ENCODE measurements at regions not wholly inside any gene's neighbourhood (a gene's known extent, or its start where the extent isn't known, plus 50 kb on each side); places are given as distances from the start of the nearest gene placed in this dataset.

GRCh38 chr4:111454961-111455360 is 690.3 kb upstream of the FAM241A start:
- Mint-ChIP-seq H3K4me3 (no peak overlapping the region), H3K36me3 (no peaks in the 10 kb centered on the region), H3K27me3 (ENCODE audit: low read depth in 3 of 3) (no peaks in the 10 kb centered on the region), H3K27ac (no peak overlapping the region), H3K9me3 (peaks cover 2 to 23% (median 10%) of the 10 kb centered on the region in 6 donors), H3K4me1 (no peaks in the 10 kb centered on the region)
- DNase-seq, result no peak

DNA sequence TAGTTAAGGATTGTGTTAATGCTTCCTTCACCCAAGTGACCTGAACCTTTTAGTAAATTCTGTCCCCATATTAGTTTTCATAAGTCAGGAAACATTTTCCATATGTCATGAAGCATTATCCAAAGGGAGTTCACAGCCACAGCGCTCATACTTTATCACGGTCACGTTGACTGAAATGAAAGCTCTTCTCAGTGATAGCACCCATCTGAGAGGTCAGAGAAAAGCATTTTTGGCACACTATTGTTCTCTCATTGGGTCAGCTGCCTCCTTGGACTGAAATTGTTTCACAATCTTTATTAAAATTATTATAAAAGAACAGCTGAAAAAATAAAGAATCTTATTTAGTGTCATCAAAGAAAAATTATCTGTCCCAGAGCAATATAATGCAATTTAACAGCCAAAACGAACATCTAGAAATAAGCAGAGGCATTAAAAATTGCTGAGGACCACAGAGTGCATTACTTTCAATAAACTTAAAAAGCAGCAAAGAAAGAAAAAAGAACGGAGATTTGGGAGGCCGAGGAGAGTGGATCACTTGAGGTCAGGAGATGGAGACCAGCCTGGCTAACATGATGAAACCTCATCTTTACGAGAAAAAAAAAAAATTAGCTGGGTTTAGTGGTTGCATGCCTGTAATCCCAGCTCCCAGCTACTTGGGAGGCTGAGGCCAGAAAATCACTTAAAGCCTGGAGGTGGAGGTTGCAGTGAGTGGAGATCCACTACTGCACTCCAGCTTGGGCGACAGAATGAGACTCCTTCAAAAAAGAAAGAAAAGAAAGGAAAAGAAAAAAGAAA is 680.8 kb upstream of the FAM241A start:
- Mint-ChIP-seq H3K27me3 (ENCODE audit: low read depth in 3 of 3) (no peaks in the 10 kb centered on the region), H3K4me1 (no peaks in the 10 kb centered on the region), H3K4me3 (no peak overlapping the region), H3K36me3 (peaks cover 0 to 4% (median 0%) of the 10 kb centered on the region in 3 donors), H3K9me3 (peaks cover 0 to 15% (median 6%) of the 10 kb centered on the region in 6 donors), H3K27ac (no peak overlapping the region)
- no peak for DNase-seq

DNA sequence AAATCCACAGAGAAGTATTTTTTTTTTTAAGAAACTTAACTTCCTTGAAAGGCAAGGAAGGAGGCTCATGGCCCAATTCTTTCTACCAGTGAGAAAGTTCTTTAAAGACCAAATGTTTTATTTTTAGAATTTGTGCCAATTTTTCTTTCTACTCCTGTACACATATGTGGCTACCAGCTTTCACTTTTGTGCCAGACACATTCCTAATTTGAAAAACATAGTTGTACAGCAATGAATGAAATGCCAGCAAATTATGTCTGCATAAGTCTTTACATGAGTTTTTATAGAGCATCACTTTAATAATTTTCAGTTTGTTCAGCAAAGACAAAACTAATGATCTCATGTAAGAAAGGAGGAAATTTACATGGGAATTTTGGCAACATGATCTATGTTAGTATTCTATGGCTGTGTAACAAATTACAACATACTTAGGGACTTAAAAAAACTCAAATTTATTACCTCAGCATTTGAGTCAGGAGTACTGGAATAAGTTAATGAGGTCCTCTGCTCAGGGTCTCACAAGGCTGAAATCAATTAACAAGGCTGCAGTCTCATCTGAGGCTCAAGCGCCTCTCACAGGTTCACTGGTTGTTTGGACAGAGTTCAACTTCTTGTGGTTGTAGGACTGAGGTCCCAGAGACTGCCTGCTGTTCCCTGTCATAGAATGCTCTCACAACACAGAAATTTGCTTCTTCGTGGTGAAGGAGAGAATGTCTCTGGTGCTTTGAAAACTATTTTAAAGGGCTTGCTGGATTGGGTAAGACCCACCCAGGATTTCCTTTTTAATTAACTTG is 678.2 kb upstream of the FAM241A start:
- H3K4me1 Mint-ChIP-seq, result no peaks in the 10 kb centered on the region
- peaks cover 3 to 16% (median 9%) of the 10 kb centered on the region in 6 donors for H3K9me3 Mint-ChIP-seq
- H3K4me3 Mint-ChIP-seq, result no peak overlapping the region
- H3K27me3 Mint-ChIP-seq (ENCODE audit: low read depth in 3 of 3), result no peaks in the 10 kb centered on the region
- peaks cover 0 to 4% (median 0%) of the 10 kb centered on the region in 3 donors for H3K36me3 Mint-ChIP-seq
- DNase-seq, result no peak
- no peak overlapping the region for H3K27ac Mint-ChIP-seq

- Mint-ChIP-seq H3K4me3 (no peak overlapping the region), H3K9me3 (peaks cover 4 to 15% (median 10%) of the 10 kb centered on the region in 6 donors), H3K36me3 (no peaks in the 10 kb centered on the region), H3K27me3 (ENCODE audit: low read depth in 3 of 3) (no peaks in the 10 kb centered on the region), H3K4me1 (no peaks in the 10 kb centered on the region), H3K27ac (no peak overlapping the region)
- DNase-seq, result no peak
Observed at GRCh38 chr4:111475001-111475400, 670.3 kb upstream of the FAM241A start.

DNA sequence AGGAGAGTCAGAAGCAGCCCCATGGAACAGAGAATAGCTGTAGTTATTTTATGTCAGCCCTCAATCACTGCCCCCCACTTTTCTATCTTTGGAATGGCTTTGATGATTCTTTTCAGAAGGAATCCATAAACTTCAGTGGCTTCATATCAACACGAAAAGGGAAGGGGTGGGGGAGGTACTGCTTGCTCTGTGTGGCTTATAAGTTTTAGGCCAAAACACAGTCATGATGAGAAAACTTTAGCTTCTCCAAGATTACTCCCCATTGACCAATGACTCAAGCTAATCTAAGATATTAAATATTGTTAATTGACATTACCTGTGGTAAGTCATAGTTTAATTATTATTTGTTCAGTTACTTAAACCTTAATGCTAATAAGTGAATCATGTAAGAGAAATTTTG is 669.6 kb upstream of the FAM241A start:
- no peaks in the 10 kb centered on the region for H3K4me1 Mint-ChIP-seq
- peaks cover 4 to 22% (median 11%) of the 10 kb centered on the region in 6 donors for H3K9me3 Mint-ChIP-seq
- H3K27ac Mint-ChIP-seq, result no peak overlapping the region
- no peaks in the 10 kb centered on the region for H3K27me3 Mint-ChIP-seq (ENCODE audit: low read depth in 3 of 3)
- DNase-seq, result no peak
- H3K4me3 Mint-ChIP-seq, result no peak overlapping the region
- no peaks in the 10 kb centered on the region for H3K36me3 Mint-ChIP-seq

DNA sequence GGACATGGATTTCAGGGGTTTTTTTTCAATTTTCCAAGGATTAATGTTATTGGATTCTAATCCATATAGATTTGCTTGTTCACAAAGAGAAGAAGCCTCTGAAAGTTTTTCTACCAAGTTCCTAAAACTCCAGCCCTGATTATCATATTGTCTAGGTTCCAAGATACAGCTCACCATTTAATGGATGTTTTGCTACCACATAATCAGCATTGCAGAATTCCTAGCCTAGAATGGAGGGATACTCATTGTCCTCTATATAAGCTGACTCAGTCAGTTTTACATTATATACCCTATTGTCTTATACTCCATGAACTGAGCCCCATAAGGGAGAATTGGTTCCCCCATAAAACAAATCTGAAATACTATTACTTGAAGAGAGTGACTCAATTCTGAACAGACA is 664.7 kb upstream of the FAM241A start:
- no peak overlapping the region for H3K27ac Mint-ChIP-seq
- no peak for DNase-seq
- no peak overlapping the region for H3K4me3 Mint-ChIP-seq
- H3K27me3 Mint-ChIP-seq (ENCODE audit: low read depth in 3 of 3), result peaks cover 0 to 3% (median 0%) of the 10 kb centered on the region in 3 donors
- H3K36me3 Mint-ChIP-seq, result peaks cover 0 to 4% (median 0%) of the 10 kb centered on the region in 3 donors
- H3K9me3 Mint-ChIP-seq, result peaks cover 7 to 46% (median 22%) of the 10 kb centered on the region in 6 donors
- H3K4me1 Mint-ChIP-seq, result no peaks in the 10 kb centered on the region

GRCh38 chr4:111483375-111484169 is 661.7 kb upstream of the FAM241A start:
- Mint-ChIP-seq H3K27ac (no peak overlapping the region), H3K36me3 (peaks cover 0 to 4% (median 0%) of the 10 kb centered on the region in 3 donors), H3K27me3 (ENCODE audit: low read depth in 3 of 3) (peaks cover 0 to 3% (median 0%) of the 10 kb centered on the region in 3 donors), H3K9me3 (peaks cover 6 to 61% (median 43%) of the 10 kb centered on the region in 6 donors), H3K4me1 (no peaks in the 10 kb centered on the region), H3K4me3 (no peak overlapping the region)
- DNase-seq, result no peak

- H3K27ac Mint-ChIP-seq, result no peak overlapping the region
- no peak for DNase-seq
- no peak overlapping the region for H3K4me3 Mint-ChIP-seq
- no peaks in the 10 kb centered on the region for H3K36me3 Mint-ChIP-seq
- H3K4me1 Mint-ChIP-seq, result no peaks in the 10 kb centered on the region
- peaks cover 0 to 1% (median 0%) of the 10 kb centered on the region in 3 donors for H3K27me3 Mint-ChIP-seq (ENCODE audit: low read depth in 3 of 3)
- H3K9me3 Mint-ChIP-seq, result peaks cover 7 to 26% (median 22%) of the 10 kb centered on the region in 6 donors
Observed at GRCh38 chr4:111492496-111492895, 652.8 kb upstream of the FAM241A start.

DNA sequence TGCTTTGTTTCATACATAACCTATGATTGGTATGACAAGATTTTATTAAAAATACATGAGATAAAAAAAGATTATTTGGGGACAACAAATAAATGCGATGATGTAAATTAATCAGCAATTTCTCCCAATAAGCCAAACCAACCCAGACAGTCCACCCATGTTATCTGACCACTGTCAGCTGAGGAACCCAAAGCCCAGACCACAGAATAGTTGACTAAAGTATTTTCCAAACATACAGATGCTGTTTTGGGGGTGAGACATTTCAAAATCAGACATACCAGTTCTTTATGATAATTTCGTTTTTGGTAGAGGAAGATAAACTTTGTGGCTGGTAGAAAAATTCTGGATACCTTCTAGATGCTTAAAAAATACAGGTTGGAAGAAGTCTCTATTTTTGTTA is 650.8 kb upstream of the FAM241A start:
- Mint-ChIP-seq H3K4me3 (no peak overlapping the region), H3K27ac (no peak overlapping the region), H3K9me3 (peaks cover 3 to 12% (median 10%) of the 10 kb centered on the region in 6 donors), H3K4me1 (no peaks in the 10 kb centered on the region), H3K36me3 (no peaks in the 10 kb centered on the region), H3K27me3 (ENCODE audit: low read depth in 3 of 3) (peaks cover 0 to 1% (median 0%) of the 10 kb centered on the region in 3 donors)
- DNase-seq, result no peak

DNA sequence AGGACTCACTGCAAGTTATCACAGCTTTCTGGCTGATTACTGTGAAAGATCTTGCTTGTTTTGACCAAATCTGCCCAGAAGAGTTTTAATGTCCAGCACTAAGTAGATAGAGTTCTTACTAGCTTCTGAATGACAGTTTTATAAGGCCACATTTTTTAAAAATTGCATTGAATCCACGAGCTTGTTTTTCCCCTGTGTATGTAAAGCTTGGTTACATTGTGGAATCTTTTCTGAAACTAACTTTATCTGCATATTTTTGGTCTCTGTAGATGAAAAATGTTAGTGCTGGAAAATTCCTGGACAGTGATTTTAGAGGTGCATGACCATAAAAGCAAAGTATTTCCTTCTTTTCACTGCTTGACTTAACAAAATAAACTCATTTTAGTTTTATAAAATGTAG is 650.3 kb upstream of the FAM241A start:
- Mint-ChIP-seq H3K27me3 (ENCODE audit: low read depth in 3 of 3) (no peaks in the 10 kb centered on the region), H3K9me3 (peaks cover 3 to 11% (median 10%) of the 10 kb centered on the region in 6 donors), H3K27ac (no peak overlapping the region), H3K4me1 (no peaks in the 10 kb centered on the region), H3K4me3 (no peak overlapping the region), H3K36me3 (no peaks in the 10 kb centered on the region)
- DNase-seq, result no peak

- Mint-ChIP-seq H3K27ac (no peak overlapping the region), H3K4me3 (no peak overlapping the region), H3K27me3 (ENCODE audit: low read depth in 3 of 3) (no peaks in the 10 kb centered on the region), H3K36me3 (no peaks in the 10 kb centered on the region), H3K9me3 (peaks cover 0 to 20% (median 4%) of the 10 kb centered on the region in 6 donors), H3K4me1 (no peaks in the 10 kb centered on the region)
- DNase-seq, result no peak
Observed at GRCh38 chr4:111499291-111499690, 646.0 kb upstream of the FAM241A start.

DNA sequence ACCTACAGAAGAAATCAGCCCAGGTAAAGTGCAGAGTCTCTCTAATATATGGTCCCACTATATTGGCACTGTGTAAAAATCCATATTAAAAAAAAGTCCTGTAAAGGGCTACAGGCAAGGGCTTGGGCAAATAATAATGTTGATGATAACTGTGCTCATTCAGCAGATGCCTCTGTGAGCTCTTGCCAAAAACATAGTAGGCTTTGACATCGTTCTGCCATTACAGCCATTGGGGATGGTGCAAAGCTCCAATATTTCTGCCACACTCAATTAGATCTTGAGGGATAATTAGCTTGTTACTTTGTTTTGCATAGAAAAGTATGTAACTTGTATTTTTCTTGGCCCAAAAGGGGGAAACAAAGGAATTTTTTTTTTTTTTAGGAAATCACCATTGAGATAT is 645.5 kb upstream of the FAM241A start:
- no peak overlapping the region for H3K4me3 Mint-ChIP-seq
- H3K36me3 Mint-ChIP-seq, result no peaks in the 10 kb centered on the region
- no peak overlapping the region for H3K27ac Mint-ChIP-seq
- H3K4me1 Mint-ChIP-seq, result no peaks in the 10 kb centered on the region
- H3K27me3 Mint-ChIP-seq (ENCODE audit: low read depth in 3 of 3), result no peaks in the 10 kb centered on the region
- DNase-seq, result no peak
- H3K9me3 Mint-ChIP-seq, result peaks cover 0 to 23% (median 4%) of the 10 kb centered on the region in 6 donors

- H3K27ac Mint-ChIP-seq, result no peak overlapping the region
- no peaks in the 10 kb centered on the region for H3K27me3 Mint-ChIP-seq (ENCODE audit: low read depth in 3 of 3)
- peaks cover 0 to 32% (median 8%) of the 10 kb centered on the region in 6 donors for H3K9me3 Mint-ChIP-seq
- no peak for DNase-seq
- no peaks in the 10 kb centered on the region for H3K4me1 Mint-ChIP-seq
- no peaks in the 10 kb centered on the region for H3K36me3 Mint-ChIP-seq
- H3K4me3 Mint-ChIP-seq, result no peak overlapping the region
Observed at GRCh38 chr4:111500858-111501257, 644.4 kb upstream of the FAM241A start.

Measured in immature natural killer cell (primary cell).